ENCODE measurements at regions not wholly inside any gene's neighbourhood (a gene's known extent, or its start where the extent isn't known, plus 50 kb on each side); places are given as distances from the start of the nearest gene placed in this dataset.

DNA sequence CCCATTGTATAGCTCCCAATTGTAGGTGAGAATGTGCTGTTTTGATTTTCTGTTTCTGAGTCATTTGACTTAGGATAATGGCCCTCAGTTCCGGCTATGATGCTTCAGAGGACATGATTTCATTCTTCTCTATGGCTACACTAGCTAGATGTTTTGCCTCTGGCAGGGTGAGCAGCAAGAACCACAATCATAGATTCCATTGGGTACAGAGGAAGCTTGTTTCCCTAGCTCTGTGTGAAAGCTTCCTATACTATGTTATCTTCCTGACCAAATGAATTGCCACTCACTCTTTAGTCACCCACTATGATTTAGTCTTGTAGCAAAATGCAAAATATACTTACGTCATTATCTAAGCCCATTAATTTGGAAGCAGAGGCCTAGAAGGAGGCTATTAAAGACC lies 616.3 kb downstream of the PLA2G4A start:
- Histone ChIP-seq H3K27me3 (ENCODE audit: control insufficient read depth, insufficient read depth, low read length, poor library complexity, severe bottlenecking) (no peaks in the 10 kb centered on the region), H3K4me3 (ENCODE audit: insufficient read depth, low read depth, low read length) (no peak overlapping the region), H3K9me3 (ENCODE audit: control insufficient read depth, low read length) (no peaks in the 10 kb centered on the region), H3K4me1 (ENCODE audit: control insufficient read depth, insufficient read depth, low read length) (no peaks in the 10 kb centered on the region), H3K27ac (ENCODE audit: insufficient read depth, low read depth, low read length, poor library complexity, severe bottlenecking) (no peak overlapping the region), H3K36me3 (ENCODE audit: control insufficient read depth, insufficient read depth, low read length) (no peaks in the 10 kb centered on the region)
- 88 to 97% methylated on average over 2 of the region's 2 CpGs for WGBS, 2 experiments

DNA sequence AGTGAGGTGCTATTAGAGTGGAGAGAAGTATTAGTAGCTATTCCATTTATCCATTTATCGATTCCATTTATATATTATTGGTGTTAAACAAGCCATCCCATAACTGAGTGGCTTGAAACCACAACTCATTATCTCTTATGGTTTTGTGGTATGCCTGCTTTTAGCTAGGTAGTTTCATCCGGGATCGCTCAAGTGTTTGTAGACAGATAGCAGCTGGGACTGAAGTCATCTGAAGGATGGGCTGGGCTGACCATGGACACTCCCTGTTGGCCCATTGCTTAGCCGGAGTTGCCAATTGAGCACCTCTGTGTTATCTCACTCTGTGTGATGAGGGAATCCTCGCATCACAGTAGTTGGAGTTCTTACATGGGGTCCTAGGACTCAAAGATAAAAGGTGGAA lies 622.5 kb downstream of the PLA2G4A start:
- H3K36me3 ChIP-seq (ENCODE audit: control insufficient read depth, insufficient read depth, low read length), result no peaks in the 10 kb centered on the region
- no peaks in the 10 kb centered on the region for H3K27me3 ChIP-seq (ENCODE audit: control insufficient read depth, insufficient read depth, low read length, poor library complexity, severe bottlenecking)
- H3K4me1 ChIP-seq (ENCODE audit: control insufficient read depth, insufficient read depth, low read length), result no peaks in the 10 kb centered on the region
- H3K9me3 ChIP-seq (ENCODE audit: control insufficient read depth, low read length), result no peaks in the 10 kb centered on the region
- no peak overlapping the region for H3K4me3 ChIP-seq (ENCODE audit: insufficient read depth, low read depth, low read length)
- no peak overlapping the region for H3K27ac ChIP-seq (ENCODE audit: insufficient read depth, low read depth, low read length, poor library complexity, severe bottlenecking)
- 90 to 98% methylated on average over 4 to 5 of the region's 5 CpGs for WGBS, 2 experiments

DNA sequence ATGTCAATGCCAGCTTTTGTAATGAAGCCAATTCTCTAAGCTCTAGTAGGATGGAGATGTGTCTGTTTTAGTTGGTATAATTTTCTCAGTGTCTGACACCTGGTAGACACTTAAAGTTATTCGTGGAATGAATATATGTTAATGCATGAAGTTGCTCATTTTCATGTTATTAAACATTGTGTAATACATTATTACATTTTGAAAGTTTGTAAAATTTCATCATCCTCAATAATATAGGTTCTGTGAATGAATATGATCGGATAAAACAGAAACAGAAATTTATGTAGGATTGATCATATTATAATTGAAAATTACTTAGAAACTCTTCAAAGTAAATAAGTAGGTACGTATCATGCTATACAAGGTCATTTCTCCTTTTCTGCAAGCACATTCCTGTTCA lies 625.3 kb downstream of the PLA2G4A start:
- H3K27me3 ChIP-seq (ENCODE audit: control insufficient read depth, insufficient read depth, low read length, poor library complexity, severe bottlenecking), result no peaks in the 10 kb centered on the region
- WGBS, 2 experiments, result 100% methylated on average over 2 of the region's 3 CpGs; no CpG with 5 or more reads in 1 of the 2 experiments
- no peaks in the 10 kb centered on the region for H3K36me3 ChIP-seq (ENCODE audit: control insufficient read depth, insufficient read depth, low read length)
- no peak overlapping the region for H3K4me3 ChIP-seq (ENCODE audit: insufficient read depth, low read depth, low read length)
- no peaks in the 10 kb centered on the region for H3K4me1 ChIP-seq (ENCODE audit: control insufficient read depth, insufficient read depth, low read length)
- H3K9me3 ChIP-seq (ENCODE audit: control insufficient read depth, low read length), result no peaks in the 10 kb centered on the region
- no peak overlapping the region for H3K27ac ChIP-seq (ENCODE audit: insufficient read depth, low read depth, low read length, poor library complexity, severe bottlenecking)

- WGBS, 2 experiments, result 94% methylated on average over 5 of the region's 5 CpGs
- no peak overlapping the region for H3K27ac ChIP-seq (ENCODE audit: insufficient read depth, low read depth, low read length, poor library complexity, severe bottlenecking)
- no peaks in the 10 kb centered on the region for H3K36me3 ChIP-seq (ENCODE audit: control insufficient read depth, insufficient read depth, low read length)
- no peaks in the 10 kb centered on the region for H3K27me3 ChIP-seq (ENCODE audit: control insufficient read depth, insufficient read depth, low read length, poor library complexity, severe bottlenecking)
- no peak overlapping the region for H3K4me3 ChIP-seq (ENCODE audit: insufficient read depth, low read depth, low read length)
- no peaks in the 10 kb centered on the region for H3K4me1 ChIP-seq (ENCODE audit: control insufficient read depth, insufficient read depth, low read length)
- H3K9me3 ChIP-seq (ENCODE audit: control insufficient read depth, low read length), result no peaks in the 10 kb centered on the region
These were observed 627.7 kb downstream of the PLA2G4A start for GRCh38 chr1:187456446-187456845.

DNA sequence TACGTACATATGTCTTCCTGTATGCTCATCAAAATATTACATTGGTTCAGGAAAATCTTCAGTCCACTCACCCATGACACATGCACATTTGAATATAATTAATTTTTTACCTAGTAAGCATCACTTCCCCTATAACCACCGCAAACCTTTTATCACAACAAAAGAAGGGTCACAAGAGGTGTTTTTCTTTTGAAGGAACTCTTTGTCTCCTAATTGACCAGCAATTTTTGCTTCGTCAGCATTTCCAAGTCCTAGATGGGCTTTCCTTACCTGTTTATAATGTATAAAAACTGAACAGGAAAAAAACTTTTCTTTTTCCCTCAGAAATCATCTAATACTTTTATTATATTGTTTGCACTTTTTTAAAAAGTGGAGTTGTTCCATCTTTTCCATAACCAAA lies 631.3 kb downstream of the PLA2G4A start:
- H3K4me1 ChIP-seq (ENCODE audit: control insufficient read depth, insufficient read depth, low read length), result no peaks in the 10 kb centered on the region
- H3K27ac ChIP-seq (ENCODE audit: insufficient read depth, low read depth, low read length, poor library complexity, severe bottlenecking), result no peak overlapping the region
- no peaks in the 10 kb centered on the region for H3K36me3 ChIP-seq (ENCODE audit: control insufficient read depth, insufficient read depth, low read length)
- H3K27me3 ChIP-seq (ENCODE audit: control insufficient read depth, insufficient read depth, low read length, poor library complexity, severe bottlenecking), result no peaks in the 10 kb centered on the region
- H3K4me3 ChIP-seq (ENCODE audit: insufficient read depth, low read depth, low read length), result no peak overlapping the region
- 86 to 100% methylated on average over 2 to 3 of the region's 3 CpGs for WGBS, 2 experiments
- no peaks in the 10 kb centered on the region for H3K9me3 ChIP-seq (ENCODE audit: control insufficient read depth, low read length)

DNA sequence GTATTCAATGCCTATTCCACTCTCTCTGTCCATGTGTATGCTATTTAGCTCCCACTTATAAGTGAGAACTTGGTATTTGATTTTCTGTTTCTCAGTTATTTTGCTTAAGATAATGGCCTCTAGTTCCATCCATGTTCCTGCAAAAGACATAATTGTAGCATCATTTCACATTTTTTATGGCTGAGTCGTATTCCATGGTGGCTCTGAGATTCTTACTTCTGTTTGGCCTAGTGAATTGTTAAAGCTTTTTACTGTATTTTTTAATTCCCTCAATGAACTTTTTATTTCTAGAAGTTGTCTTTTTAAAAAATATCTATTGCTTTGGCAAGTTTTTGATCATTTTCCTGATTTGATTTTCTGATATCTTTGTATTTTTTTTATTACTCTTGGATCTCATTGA lies 635.6 kb downstream of the PLA2G4A start:
- no peaks in the 10 kb centered on the region for H3K36me3 ChIP-seq (ENCODE audit: control insufficient read depth, insufficient read depth, low read length)
- no peaks in the 10 kb centered on the region for H3K27me3 ChIP-seq (ENCODE audit: control insufficient read depth, insufficient read depth, low read length, poor library complexity, severe bottlenecking)
- H3K27ac ChIP-seq (ENCODE audit: insufficient read depth, low read depth, low read length, poor library complexity, severe bottlenecking), result no peak overlapping the region
- no peak overlapping the region for H3K4me3 ChIP-seq (ENCODE audit: insufficient read depth, low read depth, low read length)
- H3K9me3 ChIP-seq (ENCODE audit: control insufficient read depth, low read length), result no peaks in the 10 kb centered on the region
- no peaks in the 10 kb centered on the region for H3K4me1 ChIP-seq (ENCODE audit: control insufficient read depth, insufficient read depth, low read length)
- WGBS, 2 experiments, result 100% methylated on average over 1 of the region's 1 CpG; no CpG with 5 or more reads in 1 of the 2 experiments

- Histone ChIP-seq H3K9me3 (ENCODE audit: control insufficient read depth, low read length) (no peaks in the 10 kb centered on the region), H3K36me3 (ENCODE audit: control insufficient read depth, insufficient read depth, low read length) (no peaks in the 10 kb centered on the region), H3K27ac (ENCODE audit: insufficient read depth, low read depth, low read length, poor library complexity, severe bottlenecking) (no peak overlapping the region), H3K4me3 (ENCODE audit: insufficient read depth, low read depth, low read length) (no peak overlapping the region), H3K4me1 (ENCODE audit: control insufficient read depth, insufficient read depth, low read length) (no peaks in the 10 kb centered on the region), H3K27me3 (ENCODE audit: control insufficient read depth, insufficient read depth, low read length, poor library complexity, severe bottlenecking) (no peaks in the 10 kb centered on the region)
- WGBS, 2 experiments, result 72% methylated on average over 2 of the region's 2 CpGs
These were observed 636.7 kb downstream of the PLA2G4A start for GRCh38 chr1:187465441-187465840.

DNA sequence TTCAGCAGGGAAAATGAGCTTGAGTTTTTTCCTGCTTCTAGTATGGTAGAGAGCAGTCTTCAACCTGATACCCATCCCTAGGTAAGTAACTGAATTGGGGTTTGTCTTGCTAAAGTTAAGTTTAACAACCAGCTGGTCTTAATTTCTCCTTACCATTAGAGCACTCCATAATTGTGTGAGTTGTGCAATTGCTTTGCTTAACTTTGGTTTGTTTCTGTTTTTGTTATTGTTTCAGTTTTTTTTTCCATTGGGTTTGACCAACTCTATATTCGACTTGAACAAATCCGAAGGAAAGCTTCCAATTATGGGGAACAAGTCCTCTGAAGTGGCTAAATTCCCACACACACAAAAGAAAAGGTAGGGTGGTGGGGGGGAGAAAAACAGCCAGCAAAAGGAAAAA lies 641.1 kb downstream of the PLA2G4A start:
- WGBS, 2 experiments, result 100% methylated on average over 1 of the region's 2 CpGs; no CpG with 5 or more reads in 1 of the 2 experiments
- Histone ChIP-seq H3K4me3 (ENCODE audit: insufficient read depth, low read depth, low read length) (no peak overlapping the region), H3K27ac (ENCODE audit: insufficient read depth, low read depth, low read length, poor library complexity, severe bottlenecking) (no peak overlapping the region), H3K27me3 (ENCODE audit: control insufficient read depth, insufficient read depth, low read length, poor library complexity, severe bottlenecking) (no peaks in the 10 kb centered on the region), H3K36me3 (ENCODE audit: control insufficient read depth, insufficient read depth, low read length) (no peaks in the 10 kb centered on the region), H3K9me3 (ENCODE audit: control insufficient read depth, low read length) (no peaks in the 10 kb centered on the region), H3K4me1 (ENCODE audit: control insufficient read depth, insufficient read depth, low read length) (no peaks in the 10 kb centered on the region)

DNA sequence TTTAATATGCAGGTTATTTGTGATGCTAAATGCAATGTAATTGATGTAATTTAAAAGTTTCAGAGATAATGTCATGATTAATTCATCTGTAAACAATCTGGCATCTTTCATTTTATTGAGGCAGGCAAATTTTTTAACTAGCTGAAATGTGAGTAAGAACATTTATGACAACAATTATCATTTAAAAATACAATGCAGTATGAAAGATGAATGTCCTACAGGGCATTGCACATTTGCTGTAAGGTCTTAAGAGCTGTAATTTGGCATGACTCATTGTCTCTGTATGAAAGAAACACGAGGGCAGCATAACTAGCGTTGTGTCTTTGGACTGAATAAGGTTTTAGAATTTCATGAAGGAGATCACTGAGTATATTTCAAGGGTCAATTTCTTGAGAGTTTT lies 642.8 kb downstream of the PLA2G4A start:
- no peaks in the 10 kb centered on the region for H3K9me3 ChIP-seq (ENCODE audit: control insufficient read depth, low read length)
- H3K27ac ChIP-seq (ENCODE audit: insufficient read depth, low read depth, low read length, poor library complexity, severe bottlenecking), result no peak overlapping the region
- no peaks in the 10 kb centered on the region for H3K36me3 ChIP-seq (ENCODE audit: control insufficient read depth, insufficient read depth, low read length)
- H3K27me3 ChIP-seq (ENCODE audit: control insufficient read depth, insufficient read depth, low read length, poor library complexity, severe bottlenecking), result no peaks in the 10 kb centered on the region
- H3K4me3 ChIP-seq (ENCODE audit: insufficient read depth, low read depth, low read length), result no peak overlapping the region
- 94% methylated on average over 2 of the region's 2 CpGs for WGBS, 2 experiments
- H3K4me1 ChIP-seq (ENCODE audit: control insufficient read depth, insufficient read depth, low read length), result no peaks in the 10 kb centered on the region

DNA sequence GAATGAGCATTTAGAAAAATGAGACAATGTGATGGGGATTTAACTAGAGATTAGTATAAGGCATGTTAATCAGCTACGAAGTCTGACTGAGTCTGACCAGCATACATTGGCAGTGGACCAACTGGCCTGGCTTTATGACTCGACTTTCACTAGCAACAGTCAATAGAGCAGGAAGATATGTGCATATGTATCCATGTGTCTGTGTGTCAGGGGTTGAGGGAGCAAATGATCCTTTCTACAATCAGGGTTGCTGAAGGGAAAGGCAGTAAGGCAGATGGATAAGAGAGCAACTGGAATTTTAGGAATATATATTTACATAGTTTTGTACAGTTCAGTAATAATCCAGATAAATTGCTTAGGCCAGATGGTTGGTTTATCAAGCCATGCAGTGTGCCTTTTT lies 645.6 kb downstream of the PLA2G4A start:
- Histone ChIP-seq H3K9me3 (ENCODE audit: control insufficient read depth, low read length) (no peaks in the 10 kb centered on the region), H3K27ac (ENCODE audit: insufficient read depth, low read depth, low read length, poor library complexity, severe bottlenecking) (no peak overlapping the region), H3K4me1 (ENCODE audit: control insufficient read depth, insufficient read depth, low read length) (no peaks in the 10 kb centered on the region), H3K27me3 (ENCODE audit: control insufficient read depth, insufficient read depth, low read length, poor library complexity, severe bottlenecking) (no peaks in the 10 kb centered on the region), H3K36me3 (ENCODE audit: control insufficient read depth, insufficient read depth, low read length) (no peaks in the 10 kb centered on the region), H3K4me3 (ENCODE audit: insufficient read depth, low read depth, low read length) (no peak overlapping the region)
- 89 to 97% methylated on average over 2 of the region's 2 CpGs for WGBS, 2 experiments

DNA sequence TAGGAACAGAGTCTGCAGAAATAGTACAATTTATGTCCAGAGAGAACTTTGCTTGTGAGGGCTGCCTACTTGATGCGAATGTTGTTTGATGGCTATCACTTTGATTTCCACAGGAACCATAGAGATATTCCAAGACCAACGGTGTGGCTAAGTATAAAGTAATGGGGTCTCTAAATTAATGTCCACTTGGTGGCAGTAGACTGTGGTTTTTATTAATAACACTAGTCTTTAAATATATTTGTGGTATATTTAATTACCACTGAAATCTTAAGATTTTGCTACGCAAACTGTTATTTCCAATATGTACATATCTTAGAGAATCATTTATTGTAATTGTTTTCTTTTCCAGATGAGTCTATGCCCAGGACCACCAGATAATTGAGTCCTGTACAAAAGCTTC lies 647.9 kb downstream of the PLA2G4A start:
- Histone ChIP-seq H3K36me3 (ENCODE audit: control insufficient read depth, insufficient read depth, low read length) (no peaks in the 10 kb centered on the region), H3K4me1 (ENCODE audit: control insufficient read depth, insufficient read depth, low read length) (no peaks in the 10 kb centered on the region), H3K27ac (ENCODE audit: insufficient read depth, low read depth, low read length, poor library complexity, severe bottlenecking) (no peak overlapping the region), H3K9me3 (ENCODE audit: control insufficient read depth, low read length) (no peaks in the 10 kb centered on the region), H3K4me3 (ENCODE audit: insufficient read depth, low read depth, low read length) (no peak overlapping the region), H3K27me3 (ENCODE audit: control insufficient read depth, insufficient read depth, low read length, poor library complexity, severe bottlenecking) (no peaks in the 10 kb centered on the region)
- 85 to 100% methylated on average over 1 to 2 of the region's 3 CpGs for whole genome bisulfite sequencing, 2 experiments
